Stimulated activated CD8-positive, alpha-beta memory T cell treated with anti-CD3 and anti-CD28 coated beads, Interleukin-4, amount 100 ng/mL, for 1 hour (primary cell): ENCODE measurements at regions not wholly inside any gene's neighbourhood (a gene's known extent, or its start where the extent isn't known, plus 50 kb on each side); places are given as distances from the start of the nearest gene placed in this dataset.
"Not testable (repeated sequence)": the region's sequence is repeated elsewhere in the genome, so short reads cannot be mapped to it uniquely, and the experiment has no call there.

Source experiments
- DNase-seq, 2 donors: peaks; one replicate each; pipeline ENCODE4 v3.0.0-alpha.2; 2020; ENCODE audit warnings: low read depth in 2 of 2, low spot score in 1 of 2

GRCh38 chr4:116551806-116552205 lies 533.6 kb downstream of the TRAM1L1 start:
- DNase-seq: no peak

- no peak for DNase-seq
Observed at GRCh38 chr4:116547632-116548031, 537.7 kb downstream of the TRAM1L1 start.

DNA sequence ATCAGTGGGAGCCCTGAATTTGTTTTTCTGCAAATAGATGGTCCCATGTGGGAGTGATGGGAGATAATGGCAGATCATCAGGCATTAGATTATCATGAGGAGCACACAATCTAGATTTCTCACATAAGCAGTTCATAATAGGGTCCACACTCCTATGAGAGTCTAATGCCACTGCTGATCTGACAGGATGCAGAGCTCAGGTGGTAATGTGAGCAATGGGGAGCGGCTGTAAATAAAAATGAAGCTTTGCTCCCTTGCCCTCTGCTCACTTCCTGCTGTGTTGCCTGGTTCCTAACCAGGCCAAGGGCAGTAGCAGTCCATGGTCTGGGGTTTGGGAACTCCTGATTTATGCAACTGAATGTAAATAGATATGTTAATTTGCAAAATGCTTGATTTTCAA lies 538.6 kb downstream of the TRAM1L1 start:
- DNase-seq: no peak

GRCh38 chr4:116544946-116545345 lies 540.4 kb downstream of the TRAM1L1 start:
- no peak for DNase-seq

GRCh38 chr4:116539744-116540143 lies 545.6 kb downstream of the TRAM1L1 start:
- no peak for DNase-seq

DNA sequence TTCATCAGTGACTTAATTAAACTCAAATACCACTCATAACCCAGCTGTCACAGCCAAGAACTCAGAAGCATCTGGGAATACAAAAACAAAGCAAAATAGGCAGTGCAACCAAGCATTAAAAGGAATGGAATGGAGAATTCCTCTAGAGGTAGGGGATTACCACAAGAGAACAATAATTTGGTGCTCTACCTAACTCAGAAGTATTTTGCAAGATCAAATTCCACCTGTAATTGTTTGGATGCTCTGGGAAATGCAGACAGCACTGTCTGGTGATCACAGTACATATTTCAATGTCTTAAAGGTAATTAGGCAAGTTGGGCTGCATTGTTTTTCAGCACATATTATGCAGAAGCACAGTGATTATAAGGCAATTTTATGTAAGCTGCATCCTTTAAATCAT lies 547.5 kb downstream of the TRAM1L1 start:
- no peak for DNase-seq

- not testable (repeated sequence) for DNase-seq
Observed at GRCh38 chr4:116536024-116536423, 549.4 kb downstream of the TRAM1L1 start.

- no peak for DNase-seq
Observed at GRCh38 chr4:116531870-116532269, 553.5 kb downstream of the TRAM1L1 start.

DNA sequence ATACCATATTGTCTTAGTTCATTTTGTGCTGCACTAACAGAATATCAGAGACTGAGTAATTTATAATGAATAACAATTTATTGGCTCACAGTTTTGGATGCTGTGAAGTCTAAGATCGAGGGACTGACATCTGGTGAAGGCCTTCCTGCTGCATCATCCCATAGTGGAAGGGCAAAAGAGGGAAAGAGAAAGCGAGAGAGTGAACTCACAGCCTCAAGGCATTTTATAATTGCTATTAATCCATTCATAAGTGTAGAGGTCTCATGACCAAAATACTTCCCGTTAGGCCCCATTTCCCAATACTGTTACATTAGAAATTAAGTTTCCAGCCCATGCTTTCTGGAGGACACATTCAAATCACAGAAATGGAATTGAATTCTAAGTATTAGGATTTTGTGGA lies 554.4 kb downstream of the TRAM1L1 start:
- no peak for DNase-seq

GRCh38 chr4:116530048-116530447 lies 555.3 kb downstream of the TRAM1L1 start:
- DNase-seq: no peak

DNA sequence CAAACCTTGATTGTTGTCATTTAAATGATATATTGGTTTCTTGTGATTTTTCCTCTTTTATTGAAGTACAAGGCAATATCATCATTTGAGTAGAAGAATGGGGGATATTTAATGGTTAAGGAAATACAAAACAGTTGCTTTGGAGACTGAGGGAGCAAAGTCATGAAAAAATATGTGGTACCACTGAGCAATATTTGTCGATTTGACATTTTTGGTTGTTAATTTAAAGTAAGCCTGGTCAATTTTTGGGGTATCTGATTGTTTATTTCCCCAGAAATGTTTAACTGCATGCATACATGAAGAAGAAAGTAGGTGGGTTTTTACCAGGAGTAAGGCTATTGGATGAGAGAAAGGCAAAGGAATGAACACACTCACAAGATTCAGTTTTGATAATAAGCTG lies 556.2 kb downstream of the TRAM1L1 start:
- DNase-seq: no peak

- no peak for DNase-seq
Observed at GRCh38 chr4:116522922-116523321, 562.5 kb downstream of the TRAM1L1 start.

GRCh38 chr4:116520886-116521285 lies 564.5 kb downstream of the TRAM1L1 start:
- no peak for DNase-seq

- no peak for DNase-seq
Observed at GRCh38 chr4:116516711-116517110, 568.7 kb downstream of the TRAM1L1 start.

GRCh38 chr4:116515959-116516358 lies 569.4 kb downstream of the TRAM1L1 start:
- DNase-seq: no peak

- no peak for DNase-seq
Observed at GRCh38 chr4:116512552-116512951, 572.8 kb downstream of the TRAM1L1 start.

DNA sequence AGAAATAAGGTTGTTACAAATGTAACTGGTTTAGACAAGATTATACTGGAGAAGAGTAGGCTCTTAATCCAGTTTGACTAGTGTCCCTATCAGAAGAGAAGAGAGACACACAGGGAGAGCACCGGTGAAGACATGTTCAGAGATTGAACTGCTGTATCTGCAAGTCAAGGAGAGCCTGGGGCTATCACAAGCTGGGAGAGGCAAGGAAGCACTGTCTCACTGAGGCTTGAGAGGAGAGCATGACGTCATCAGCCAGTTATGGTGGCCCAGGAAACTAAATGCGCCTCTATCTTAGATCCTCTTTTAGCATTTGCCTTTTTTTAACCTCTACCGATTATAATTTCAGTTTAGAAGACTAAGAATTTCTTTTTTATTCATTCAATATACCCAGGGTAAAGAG lies 583.4 kb downstream of the TRAM1L1 start:
- no peak for DNase-seq

DNA sequence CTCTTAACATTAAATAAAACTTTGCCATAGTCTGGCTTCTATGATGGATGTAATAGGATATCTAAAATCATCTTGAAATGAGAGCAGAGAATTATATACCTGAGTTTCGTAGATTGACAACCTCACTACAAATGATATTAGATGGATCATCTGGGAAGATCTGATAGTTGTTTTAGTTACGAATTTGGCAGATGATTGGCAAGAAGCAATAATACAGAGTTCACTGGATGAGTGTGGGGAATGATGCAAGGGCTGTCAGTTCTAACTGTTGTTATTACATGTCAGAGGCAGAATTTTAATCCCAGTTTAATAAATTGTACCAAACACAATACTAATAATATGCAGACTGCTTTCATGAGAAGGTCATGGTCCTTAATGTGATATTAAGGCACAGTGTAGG lies 585.2 kb downstream of the TRAM1L1 start:
- no peak for DNase-seq

GRCh38 chr4:116489739-116490138 lies 595.6 kb downstream of the TRAM1L1 start:
- no peak for DNase-seq

DNA sequence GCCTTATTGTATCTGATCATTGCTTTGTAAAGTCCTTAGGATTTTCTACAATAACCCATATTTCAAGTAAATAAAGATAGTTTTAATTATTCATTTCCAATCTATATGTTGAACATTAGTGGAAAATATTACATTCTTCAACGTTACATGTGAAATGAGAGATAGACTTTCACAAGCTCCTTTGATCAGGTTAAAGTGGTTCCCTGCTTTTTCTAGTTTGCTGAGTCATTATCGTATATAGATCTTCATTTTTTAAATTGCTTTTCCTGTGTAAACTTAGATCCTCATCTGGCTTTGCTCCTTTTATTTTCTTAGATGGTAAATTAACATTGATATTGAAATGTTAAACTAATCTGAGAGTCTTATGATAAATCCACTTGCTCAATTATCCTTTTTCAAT lies 599.0 kb downstream of the TRAM1L1 start:
- no peak for DNase-seq

GRCh38 chr4:116480546-116480945 lies 604.8 kb downstream of the TRAM1L1 start:
- DNase-seq: no peak

- no peak for DNase-seq
Observed at GRCh38 chr4:116478343-116478742, 607.0 kb downstream of the TRAM1L1 start.

DNA sequence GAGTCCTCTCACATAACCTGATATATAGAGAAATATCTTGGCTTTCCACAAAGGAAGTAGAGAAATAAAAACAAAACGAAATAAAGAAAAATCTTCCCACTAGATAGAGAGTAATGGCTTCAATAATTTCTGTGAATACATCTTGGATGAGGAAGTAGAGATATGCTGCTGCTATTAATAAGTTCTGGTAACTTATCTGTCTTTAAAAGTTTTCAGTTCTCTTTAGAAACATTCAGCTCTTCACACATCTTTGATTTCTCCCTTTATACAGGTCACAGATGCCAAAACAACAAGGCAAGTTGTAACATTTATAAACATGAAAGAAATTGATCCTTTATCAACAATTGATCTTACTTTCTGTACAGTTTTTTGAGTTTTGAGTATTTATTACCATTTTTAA lies 615.8 kb downstream of the TRAM1L1 start:
- no peak for DNase-seq

- DNase-seq: no peak
Observed at GRCh38 chr4:116453127-116453526, 632.2 kb downstream of the TRAM1L1 start.
